ENCODE measurements at regions not wholly inside any gene's neighbourhood (a gene's known extent, or its start where the extent isn't known, plus 50 kb on each side); places are given as distances from the start of the nearest gene placed in this dataset.
"Not testable (repeated sequence)": the region's sequence is repeated elsewhere in the genome, so short reads cannot be mapped to it uniquely, and the experiment has no call there.

GRCh38 chr12:131192951-131193350 is 239.2 kb downstream of the ADGRD1 start:
- DNase-seq (ENCODE audit: low read depth): no peak

GRCh38 chr12:131194166-131194565 is 240.5 kb downstream of the ADGRD1 start:
- no peak for DNase-seq (ENCODE audit: low read depth)

DNA sequence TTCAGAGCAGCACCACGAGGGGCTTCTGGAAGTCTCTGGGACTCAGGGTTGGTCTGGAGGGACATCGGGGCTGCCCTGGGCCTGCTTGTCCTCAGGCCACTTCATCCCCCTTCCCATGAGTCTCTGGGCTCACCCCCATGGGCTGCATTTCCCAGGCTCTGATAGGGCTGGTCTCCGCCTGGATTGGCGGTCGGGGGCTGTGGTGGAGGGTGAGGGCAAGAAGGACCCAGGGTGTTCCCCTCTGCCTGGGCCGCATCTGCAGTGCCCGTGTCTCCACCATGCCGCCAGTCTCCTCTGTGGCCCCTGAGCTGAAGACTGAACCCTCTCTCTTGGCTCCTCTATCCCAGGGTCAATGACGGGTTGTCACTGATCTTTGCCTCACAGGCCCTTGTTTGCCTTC is 242.1 kb downstream of the ADGRD1 start:
- no peak for DNase-seq (ENCODE audit: low read depth)

GRCh38 chr12:131196220-131196619 is 242.5 kb downstream of the ADGRD1 start:
- DNase-seq (ENCODE audit: low read depth): no peak

DNA sequence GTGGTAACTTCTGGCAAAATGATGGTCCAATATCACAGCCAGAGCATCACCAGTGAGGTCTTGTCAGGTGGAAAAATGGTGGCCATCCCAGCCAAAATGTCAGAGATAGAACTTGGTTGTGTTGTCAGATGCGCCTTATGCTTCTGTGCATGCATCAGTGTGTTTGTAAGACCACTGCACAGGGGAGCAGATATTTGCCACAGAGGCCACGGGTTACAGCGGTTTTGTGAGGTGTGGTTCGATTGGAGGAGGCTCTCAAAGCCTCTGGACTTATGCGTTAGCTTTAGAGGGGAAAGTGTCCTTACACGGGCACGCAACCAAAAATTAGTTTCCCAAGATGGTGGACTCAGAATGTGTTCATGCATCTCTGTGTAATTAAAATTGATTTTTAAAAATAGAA is 243.8 kb downstream of the ADGRD1 start:
- no peak for DNase-seq (ENCODE audit: low read depth)

DNA sequence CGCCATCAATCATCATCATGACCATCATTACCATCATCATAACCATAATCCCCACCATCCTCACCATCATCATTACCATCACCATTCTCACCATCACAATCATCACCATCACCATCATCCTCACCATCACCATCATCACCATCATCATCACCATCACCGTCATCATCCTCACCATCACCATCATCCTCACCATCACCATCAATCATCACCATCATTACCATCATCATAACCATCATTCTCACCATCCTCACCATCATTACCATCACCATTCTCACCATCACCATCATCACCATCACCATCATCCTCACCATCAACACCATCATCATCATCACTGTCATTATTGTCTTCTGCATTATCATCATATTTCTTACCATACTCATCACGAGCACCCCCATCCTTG is 245.5 kb downstream of the ADGRD1 start:
- no peak for DNase-seq (ENCODE audit: low read depth)

GRCh38 chr12:131201912-131202311 is 248.2 kb downstream of the ADGRD1 start:
- not testable (repeated sequence) for DNase-seq (ENCODE audit: low read depth)

GRCh38 chr12:131202592-131203378 is 249.1 kb downstream of the ADGRD1 start:
- DNase-seq (ENCODE audit: low read depth): no peak

DNA sequence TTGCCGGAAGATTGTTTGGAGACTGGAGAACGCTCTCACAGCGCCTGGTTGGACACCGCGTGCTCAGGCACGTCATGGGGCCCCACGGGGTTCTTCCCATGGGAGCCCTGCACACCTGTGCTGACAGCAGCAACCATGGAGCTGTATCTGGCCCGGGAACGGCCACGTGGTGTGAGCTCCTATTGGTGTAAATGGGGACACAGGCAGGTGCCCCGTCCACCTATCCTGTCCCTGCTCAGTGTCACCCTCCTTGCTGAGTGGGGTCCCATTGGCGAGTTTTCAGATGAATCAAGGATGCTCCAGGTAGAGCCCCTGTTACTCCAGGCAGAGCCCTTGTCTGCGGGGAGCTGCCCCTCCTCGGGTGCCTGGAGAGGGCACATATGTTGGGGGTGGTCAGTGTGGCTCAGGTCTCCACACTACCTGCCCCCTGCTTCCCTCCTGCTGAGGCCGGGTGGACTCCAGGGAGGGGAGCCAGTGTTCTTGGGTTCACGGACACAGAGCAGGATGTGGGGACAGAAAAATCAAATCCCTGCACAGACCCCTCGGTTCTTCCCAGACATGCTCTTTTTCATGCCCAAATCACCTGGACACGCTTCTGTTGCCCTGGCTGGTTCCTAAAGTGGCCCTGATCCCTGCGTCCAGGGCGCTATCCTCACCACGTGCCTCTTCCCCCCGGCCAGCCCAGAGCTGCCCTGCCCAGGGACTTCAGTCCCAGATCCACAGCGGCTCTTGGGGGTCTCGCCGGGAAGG is 250.1 kb downstream of the ADGRD1 start:
- DNase-seq (ENCODE audit: low read depth): no peak

- no peak for DNase-seq (ENCODE audit: low read depth)
These were observed 250.9 kb downstream of the ADGRD1 start for GRCh38 chr12:131204416-131205274.

GRCh38 chr12:131205275-131205933 is 251.7 kb downstream of the ADGRD1 start:
- not testable (repeated sequence) for DNase-seq (ENCODE audit: low read depth)

DNA sequence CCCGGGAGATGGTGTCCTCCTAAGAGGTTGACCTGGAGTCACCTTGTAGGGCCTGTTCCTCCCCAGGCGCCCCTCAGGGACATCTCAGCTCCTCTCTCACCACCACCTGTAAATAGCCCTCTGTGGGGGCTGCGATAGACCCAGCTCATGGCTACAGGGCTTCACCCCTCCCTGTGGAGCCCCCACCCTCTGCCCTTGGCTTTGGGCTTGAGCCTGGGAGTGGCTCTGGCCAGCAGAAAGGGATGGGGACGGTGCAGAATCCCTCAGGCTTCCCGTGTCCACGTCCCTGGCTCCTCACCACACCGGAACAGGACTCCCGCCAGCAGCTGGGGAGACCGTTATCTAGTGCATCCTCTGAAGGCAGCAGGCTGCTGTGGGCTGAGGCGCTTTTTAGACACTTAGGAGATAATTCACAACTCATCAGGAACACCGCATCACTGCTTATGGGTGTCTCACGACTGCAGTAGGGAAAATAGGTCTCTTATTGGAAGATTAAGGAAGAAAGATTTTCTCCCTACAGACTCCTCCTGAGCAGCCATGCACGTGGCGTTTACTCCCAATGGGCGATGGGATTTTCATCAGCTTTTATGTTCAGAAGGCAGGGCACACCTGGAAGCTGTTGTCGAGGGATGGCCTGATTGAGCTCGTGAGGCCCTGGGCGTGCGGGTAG is 253.1 kb downstream of the ADGRD1 start:
- DNase-seq (ENCODE audit: low read depth): not testable (repeated sequence)

GRCh38 chr12:131207300-131207660 is 253.6 kb downstream of the ADGRD1 start:
- not testable (repeated sequence) for DNase-seq (ENCODE audit: low read depth)

DNA sequence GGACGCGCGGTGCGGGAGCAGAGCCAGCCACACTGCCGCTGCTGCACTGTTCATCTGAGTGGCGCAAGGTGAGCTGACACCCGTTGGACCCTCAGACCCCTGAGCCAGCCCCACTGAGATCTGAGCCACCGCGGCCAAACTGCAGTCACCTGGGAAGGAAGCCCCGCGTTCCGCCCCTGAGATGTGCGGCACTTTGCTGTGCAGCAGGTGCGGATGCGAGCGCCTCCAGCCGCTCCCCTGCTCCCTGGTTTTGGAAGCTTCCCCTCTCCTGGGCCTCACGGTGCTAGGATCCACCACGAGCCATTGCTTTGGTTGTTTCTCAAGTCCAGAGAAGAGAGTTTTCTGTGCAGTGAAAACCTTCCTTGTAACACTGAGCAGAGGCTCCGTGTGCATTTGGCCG is 254.1 kb downstream of the ADGRD1 start:
- DNase-seq (ENCODE audit: low read depth): not testable (repeated sequence)

- no peak for DNase-seq (ENCODE audit: low read depth)
These were observed 254.7 kb downstream of the ADGRD1 start for GRCh38 chr12:131208425-131208824.

- no peak for DNase-seq (ENCODE audit: low read depth)
These were observed 255.7 kb downstream of the ADGRD1 start for GRCh38 chr12:131209082-131210070.

DNA sequence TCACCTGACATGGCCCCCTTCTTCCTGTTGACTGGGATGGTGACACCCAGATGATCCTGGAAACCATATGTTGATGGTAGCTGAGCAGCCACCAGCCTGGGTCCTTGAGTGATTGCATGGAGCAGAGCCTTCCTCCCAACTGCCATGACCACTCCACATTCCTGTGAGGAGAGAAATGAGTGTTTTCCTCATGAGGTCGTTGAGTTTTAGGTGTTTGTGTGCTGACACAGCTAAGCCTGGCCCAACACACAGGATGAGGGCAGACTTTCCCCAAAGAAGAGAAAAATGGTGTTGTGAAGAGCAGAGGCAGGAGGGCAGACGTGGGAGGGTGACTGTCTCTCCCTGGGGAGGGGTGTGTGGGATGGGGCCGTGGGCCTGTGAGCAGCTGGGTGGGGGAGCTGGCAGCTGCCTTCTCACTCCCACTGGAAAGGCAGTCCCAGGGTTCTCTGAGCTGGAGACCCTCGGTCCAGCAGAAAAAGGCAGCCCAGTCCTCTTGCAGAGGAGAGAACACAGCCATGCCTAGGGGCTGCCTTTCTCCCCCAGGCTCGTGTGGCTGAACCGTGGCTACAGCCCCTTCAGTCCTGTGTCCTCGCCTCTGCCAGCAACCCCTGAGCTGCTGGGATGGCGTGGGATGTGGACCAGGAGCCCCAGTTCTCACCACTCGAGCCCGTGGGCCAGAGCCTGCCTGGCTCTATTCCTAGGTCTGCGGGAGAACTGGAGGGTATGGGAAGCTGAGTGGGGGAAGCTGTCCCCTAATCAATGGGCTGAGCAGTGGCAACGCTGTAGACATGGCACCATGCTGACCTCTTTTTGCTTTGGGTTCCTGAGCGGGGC is 257.0 kb downstream of the ADGRD1 start:
- DNase-seq (ENCODE audit: low read depth): no peak

DNA sequence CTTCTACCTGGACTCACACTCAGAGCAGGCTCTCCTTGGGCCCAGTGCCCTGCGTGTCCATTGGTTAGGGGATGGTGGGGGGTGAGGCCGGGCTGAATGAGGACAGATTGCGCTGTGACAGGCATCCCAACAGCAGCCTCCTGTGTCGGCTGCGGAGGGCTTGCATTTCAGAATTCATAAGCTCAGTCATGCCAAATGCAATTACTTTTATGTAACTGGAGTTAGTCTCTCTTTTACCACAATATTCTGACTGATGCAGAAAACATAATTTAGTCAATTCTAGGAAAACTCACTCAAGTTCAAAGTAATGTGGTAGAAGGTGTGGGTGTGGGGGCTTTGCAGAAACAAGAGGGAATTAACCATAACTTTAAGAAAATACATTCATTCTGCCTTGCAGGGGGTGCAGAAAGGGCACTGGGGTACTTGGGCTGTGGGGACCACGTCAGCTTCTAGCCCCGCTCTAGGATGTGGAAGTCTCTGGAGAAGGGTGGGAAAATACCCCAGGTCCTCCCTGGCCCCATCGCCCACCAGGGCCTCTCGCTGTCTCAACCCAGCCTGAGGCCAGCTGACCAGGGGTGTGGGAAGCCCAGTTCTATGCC is 257.7 kb downstream of the ADGRD1 start:
- DNase-seq (ENCODE audit: low read depth): no peak

DNA sequence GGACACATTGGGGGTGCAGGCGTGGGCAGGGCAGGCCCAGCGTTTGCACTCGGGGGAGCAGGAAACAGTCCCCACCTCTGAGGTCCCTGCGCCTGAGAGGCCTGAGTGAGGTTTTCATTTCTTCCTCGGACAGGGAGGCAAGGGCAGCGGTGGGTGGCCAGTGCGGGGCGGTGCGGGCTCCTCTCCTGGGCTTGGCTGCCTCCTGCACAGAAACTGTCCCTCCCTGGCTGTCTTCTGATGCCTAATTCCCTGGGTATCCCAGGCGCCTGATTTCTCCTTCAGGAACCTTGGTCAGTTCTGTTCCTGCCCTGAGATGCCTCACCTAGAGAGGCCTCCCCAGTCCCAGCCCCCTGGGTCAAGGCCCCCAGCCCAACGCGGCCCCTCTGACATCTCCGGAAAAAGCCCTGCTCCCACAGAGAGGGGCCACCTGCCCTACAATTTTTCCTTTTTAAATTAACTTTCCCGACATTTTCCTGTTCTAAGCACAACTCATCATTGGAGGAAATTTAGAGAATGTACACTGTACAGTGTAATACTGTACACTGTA is 260.3 kb downstream of the ADGRD1 start:
- DNase-seq (ENCODE audit: low read depth): no peak

Data from stimulated activated CD8-positive, alpha-beta memory T cell treated with anti-CD3 and anti-CD28 coated beads, Interleukin-15, amount 100 ng/mL, for 24 hours (primary cell).